ENCODE measurements at regions not wholly inside any gene's neighbourhood (a gene's known extent, or its start where the extent isn't known, plus 50 kb on each side); places are given as distances from the start of the nearest gene placed in this dataset.
"Not testable (repeated sequence)": the region's sequence is repeated elsewhere in the genome, so short reads cannot be mapped to it uniquely, and the experiment has no call there.

- no peak overlapping the region for H3K4me3 ChIP-seq (ENCODE audit: low read length in 2 of 2)
- H3K27ac ChIP-seq (ENCODE audit: low read depth in 1 of 2, low read length in 1 of 2), result no peak overlapping the region
- no peaks in the 10 kb centered on the region for H3K9me3 ChIP-seq (ENCODE audit: control insufficient read depth in 2 of 2, insufficient read depth in 1 of 2, low read length in 1 of 2)
- H3K4me1 ChIP-seq (ENCODE audit: control insufficient read depth in 2 of 2, insufficient read depth in 2 of 2, low read length in 2 of 2), result no peaks in the 10 kb centered on the region
- 93% methylated on average over 4 of the region's 4 CpGs for WGBS
- no peaks in the 10 kb centered on the region for H3K27me3 ChIP-seq (ENCODE audit: control insufficient read depth in 2 of 2, insufficient read depth in 1 of 2, low read length in 1 of 2)
- H3K36me3 ChIP-seq (ENCODE audit: control insufficient read depth in 2 of 2, insufficient read depth in 2 of 2, low read length in 1 of 2), result no peaks in the 10 kb centered on the region
- DNase-seq (ENCODE audit: low read depth in 6 of 9, low spot score in 9 of 9), result no peak
These were observed 139.0 kb upstream of the LRIG3 start for GRCh38 chr12:59059088-59059935.

- H3K27ac ChIP-seq (ENCODE audit: low read depth in 1 of 2, low read length in 1 of 2), result no peak overlapping the region
- no peaks in the 10 kb centered on the region for H3K4me1 ChIP-seq (ENCODE audit: control insufficient read depth in 2 of 2, insufficient read depth in 2 of 2, low read length in 2 of 2)
- no peaks in the 10 kb centered on the region for H3K36me3 ChIP-seq (ENCODE audit: control insufficient read depth in 2 of 2, insufficient read depth in 2 of 2, low read length in 1 of 2)
- no peak for DNase-seq (ENCODE audit: low read depth in 6 of 9, low spot score in 9 of 9)
- H3K9me3 ChIP-seq (ENCODE audit: control insufficient read depth in 2 of 2, insufficient read depth in 1 of 2, low read length in 1 of 2), result no peaks in the 10 kb centered on the region
- H3K4me3 ChIP-seq (ENCODE audit: low read length in 2 of 2), result no peak overlapping the region
- H3K27me3 ChIP-seq (ENCODE audit: control insufficient read depth in 2 of 2, insufficient read depth in 1 of 2, low read length in 1 of 2), result no peaks in the 10 kb centered on the region
- WGBS, result 94% methylated on average over 3 of the region's 3 CpGs
These were observed 136.7 kb upstream of the LRIG3 start for GRCh38 chr12:59056966-59057365.

GRCh38 chr12:59055204-59055860 lies 135.0 kb upstream of the LRIG3 start:
- Histone ChIP-seq H3K27me3 (ENCODE audit: control insufficient read depth in 2 of 2, insufficient read depth in 1 of 2, low read length in 1 of 2) (no peaks in the 10 kb centered on the region), H3K4me1 (ENCODE audit: control insufficient read depth in 2 of 2, insufficient read depth in 2 of 2, low read length in 2 of 2) (no peaks in the 10 kb centered on the region), H3K9me3 (ENCODE audit: control insufficient read depth in 2 of 2, insufficient read depth in 1 of 2, low read length in 1 of 2) (no peaks in the 10 kb centered on the region), H3K27ac (ENCODE audit: low read depth in 1 of 2, low read length in 1 of 2) (no peak overlapping the region), H3K4me3 (ENCODE audit: low read length in 2 of 2) (no peak overlapping the region), H3K36me3 (ENCODE audit: control insufficient read depth in 2 of 2, insufficient read depth in 2 of 2, low read length in 1 of 2) (no peaks in the 10 kb centered on the region)
- WGBS, result 37% methylated on average over 1 of the region's 1 CpG
- DNase-seq (ENCODE audit: low read depth in 6 of 9, low spot score in 9 of 9), result no peak

- 93% methylated on average over 11 of the region's 11 CpGs for WGBS
- H3K36me3 ChIP-seq (ENCODE audit: control insufficient read depth in 2 of 2, insufficient read depth in 2 of 2, low read length in 1 of 2); H3K4me3 ChIP-seq (ENCODE audit: low read length in 2 of 2); H3K27me3 ChIP-seq (ENCODE audit: control insufficient read depth in 2 of 2, insufficient read depth in 1 of 2, low read length in 1 of 2); H3K4me1 ChIP-seq (ENCODE audit: control insufficient read depth in 2 of 2, insufficient read depth in 2 of 2, low read length in 2 of 2); H3K9me3 ChIP-seq (ENCODE audit: control insufficient read depth in 2 of 2, insufficient read depth in 1 of 2, low read length in 1 of 2): not testable (repeated sequence)
- peak overlapping the region in 1 of 2 donors; percentile 62 for H3K27ac ChIP-seq (ENCODE audit: low read depth in 1 of 2, low read length in 1 of 2)
- peak in 1 of 9 donors; percentile 23 for DNase-seq (ENCODE audit: low read depth in 6 of 9, low spot score in 9 of 9)
These were observed 133.1 kb upstream of the LRIG3 start for GRCh38 chr12:59053266-59053899.

GRCh38 chr12:59046763-59047534 lies 126.6 kb upstream of the LRIG3 start:
- no peak overlapping the region for H3K4me3 ChIP-seq (ENCODE audit: low read length in 2 of 2)
- no peaks in the 10 kb centered on the region for H3K9me3 ChIP-seq (ENCODE audit: control insufficient read depth in 2 of 2, insufficient read depth in 1 of 2, low read length in 1 of 2)
- 87% methylated on average over 2 of the region's 2 CpGs for WGBS
- H3K36me3 ChIP-seq (ENCODE audit: control insufficient read depth in 2 of 2, insufficient read depth in 2 of 2, low read length in 1 of 2), result no peaks in the 10 kb centered on the region
- H3K27ac ChIP-seq (ENCODE audit: low read depth in 1 of 2, low read length in 1 of 2), result no peak overlapping the region
- H3K27me3 ChIP-seq (ENCODE audit: control insufficient read depth in 2 of 2, insufficient read depth in 1 of 2, low read length in 1 of 2), result no peaks in the 10 kb centered on the region
- peak in 1 of 9 donors; percentile 6 for DNase-seq (ENCODE audit: low read depth in 6 of 9, low spot score in 9 of 9)
- H3K4me1 ChIP-seq (ENCODE audit: control insufficient read depth in 2 of 2, insufficient read depth in 2 of 2, low read length in 2 of 2), result no peaks in the 10 kb centered on the region

GRCh38 chr12:59044791-59045190 lies 124.5 kb upstream of the LRIG3 start:
- H3K4me1 ChIP-seq (ENCODE audit: control insufficient read depth in 2 of 2, insufficient read depth in 2 of 2, low read length in 2 of 2), result no peaks in the 10 kb centered on the region

GRCh38 chr12:59041241-59042121 lies 121.2 kb upstream of the LRIG3 start:
- H3K36me3 ChIP-seq (ENCODE audit: control insufficient read depth in 2 of 2, insufficient read depth in 2 of 2, low read length in 1 of 2), result no peaks in the 10 kb centered on the region
- H3K27me3 ChIP-seq (ENCODE audit: control insufficient read depth in 2 of 2, insufficient read depth in 1 of 2, low read length in 1 of 2), result no peaks in the 10 kb centered on the region
- H3K27ac ChIP-seq (ENCODE audit: low read depth in 1 of 2, low read length in 1 of 2), result peak overlapping the region in 1 of 2 donors; percentile 74
- no peaks in the 10 kb centered on the region for H3K4me1 ChIP-seq (ENCODE audit: control insufficient read depth in 2 of 2, insufficient read depth in 2 of 2, low read length in 2 of 2)
- H3K4me3 ChIP-seq (ENCODE audit: low read length in 2 of 2), result no peak overlapping the region
- DNase-seq (ENCODE audit: low read depth in 6 of 9, low spot score in 9 of 9), result peak in 2 of 9 donors; percentile 11 to 24
- 75% methylated on average over 4 of the region's 4 CpGs for WGBS
- H3K9me3 ChIP-seq (ENCODE audit: control insufficient read depth in 2 of 2, insufficient read depth in 1 of 2, low read length in 1 of 2), result no peaks in the 10 kb centered on the region

More at GRCh38 chr12:59044791-59045190, 124.5 kb upstream of the LRIG3 start:
- DNase-seq (ENCODE audit: low read depth in 6 of 9, low spot score in 9 of 9), result no peak
- Histone ChIP-seq H3K27ac (ENCODE audit: low read depth in 1 of 2, low read length in 1 of 2) (no peak overlapping the region), H3K4me3 (ENCODE audit: low read length in 2 of 2) (no peak overlapping the region), H3K36me3 (ENCODE audit: control insufficient read depth in 2 of 2, insufficient read depth in 2 of 2, low read length in 1 of 2) (no peaks in the 10 kb centered on the region), H3K9me3 (ENCODE audit: control insufficient read depth in 2 of 2, insufficient read depth in 1 of 2, low read length in 1 of 2) (no peaks in the 10 kb centered on the region), H3K27me3 (ENCODE audit: control insufficient read depth in 2 of 2, insufficient read depth in 1 of 2, low read length in 1 of 2) (no peaks in the 10 kb centered on the region)
- WGBS, result 92% methylated on average over 2 of the region's 2 CpGs

- H3K4me3 ChIP-seq (ENCODE audit: low read length in 2 of 2), result no peak overlapping the region
- H3K9me3 ChIP-seq (ENCODE audit: control insufficient read depth in 2 of 2, insufficient read depth in 1 of 2, low read length in 1 of 2), result no peaks in the 10 kb centered on the region
- WGBS, result 51% methylated on average over 1 of the region's 1 CpG
- no peaks in the 10 kb centered on the region for H3K27me3 ChIP-seq (ENCODE audit: control insufficient read depth in 2 of 2, insufficient read depth in 1 of 2, low read length in 1 of 2)
- no peaks in the 10 kb centered on the region for H3K36me3 ChIP-seq (ENCODE audit: control insufficient read depth in 2 of 2, insufficient read depth in 2 of 2, low read length in 1 of 2)
- DNase-seq (ENCODE audit: low read depth in 6 of 9, low spot score in 9 of 9), result no peak
- H3K27ac ChIP-seq (ENCODE audit: low read depth in 1 of 2, low read length in 1 of 2), result peak overlapping the region; percentile 52 to 70
- no peaks in the 10 kb centered on the region for H3K4me1 ChIP-seq (ENCODE audit: control insufficient read depth in 2 of 2, insufficient read depth in 2 of 2, low read length in 2 of 2)
These were observed 120.4 kb upstream of the LRIG3 start for GRCh38 chr12:59040656-59041055.

Data from thymus (tissue), 11 donors.